ENCODE measurements at regions not wholly inside any gene's neighbourhood (a gene's known extent, or its start where the extent isn't known, plus 50 kb on each side); places are given as distances from the start of the nearest gene placed in this dataset.

- Histone ChIP-seq H3K9ac (ENCODE audit: low read length) (no peak overlapping the region), H3K4me3 (ENCODE audit: low read length) (no peak overlapping the region)
- TF ChIP-seq EZH2phosphoT487 (IDR thresholded peaks at IDR 0.05; ENCODE audit: low read depth) = no peak
These were observed 560.7 kb downstream of the PSAT1 start for GRCh38 chr9:78857373-78858225.

GRCh38 chr9:78858266-78858665 is 561.3 kb downstream of the PSAT1 start:
- 0 out of 2 replicates have a peak, but pooled peaks cover 4% of the 10 kb centered on the region for H3K4me1 ChIP-seq (ENCODE audit: low read length)
- H3K27ac ChIP-seq (ENCODE audit: low read length) = no peak overlapping the region
- no peak overlapping the region for H3K9ac ChIP-seq (ENCODE audit: low read length)
- no peaks in the 10 kb centered on the region for H4K20me1 ChIP-seq (ENCODE audit: insufficient read depth, low read length)
- no peak overlapping the region for H3K4me3 ChIP-seq (ENCODE audit: low read length)
- no peaks in the 10 kb centered on the region for H3K27me3 ChIP-seq (ENCODE audit: low read depth, low read length)
- no peak overlapping the region for H2AFZ ChIP-seq (ENCODE audit: low read depth, low read length)
- no peak overlapping the region for H3K4me2 ChIP-seq (ENCODE audit: low read length)
- no peaks in the 10 kb centered on the region for H3K79me2 ChIP-seq (ENCODE audit: low read length)
- no peaks in the 10 kb centered on the region for H3K36me3 ChIP-seq (replicated peaks; ENCODE audit: low read depth, low read length)
- H3K9me3 ChIP-seq (ENCODE audit: insufficient read depth, low read length) = no peaks in the 10 kb centered on the region
- TF ChIP-seq EZH2phosphoT487 (IDR thresholded peaks at IDR 0.05; ENCODE audit: low read depth) = no peak
- no peak for TF ChIP-seq CTCF (IDR thresholded peaks at IDR 0.05; ENCODE audit: low read depth, low read length)

More at GRCh38 chr9:78857373-78858225, 560.7 kb downstream of the PSAT1 start:
- H3K4me1 ChIP-seq (ENCODE audit: low read length) = 0 out of 2 replicates have a peak, but pooled peaks cover 4% of the 10 kb centered on the region
- no peak overlapping the region for H2AFZ ChIP-seq (ENCODE audit: low read depth, low read length)
- no peaks in the 10 kb centered on the region for H3K79me2 ChIP-seq (ENCODE audit: low read length)
- no peaks in the 10 kb centered on the region for H3K27me3 ChIP-seq (ENCODE audit: low read depth, low read length)
- H3K36me3 ChIP-seq (replicated peaks; ENCODE audit: low read depth, low read length) = no peaks in the 10 kb centered on the region
- H3K4me2 ChIP-seq (ENCODE audit: low read length) = no peak overlapping the region
- no peaks in the 10 kb centered on the region for H4K20me1 ChIP-seq (ENCODE audit: insufficient read depth, low read length)
- no peak overlapping the region for H3K27ac ChIP-seq (ENCODE audit: low read length)
- no peaks in the 10 kb centered on the region for H3K9me3 ChIP-seq (ENCODE audit: insufficient read depth, low read length)

GRCh38 chr9:78860801-78861475 is 564.0 kb downstream of the PSAT1 start:
- TF ChIP-seq EZH2phosphoT487 (IDR thresholded peaks at IDR 0.05; ENCODE audit: low read depth) (no peak), CTCF (IDR thresholded peaks at IDR 0.05; ENCODE audit: low read depth, low read length) (peak; percentile 35)
- 0 out of 2 replicates have a peak, but pooled peaks cover 4% of the 10 kb centered on the region for H3K4me1 ChIP-seq (ENCODE audit: low read length)
- no peak overlapping the region for H3K4me3 ChIP-seq (ENCODE audit: low read length)
- H3K27ac ChIP-seq (ENCODE audit: low read length) = no peak overlapping the region
- H3K4me2 ChIP-seq (ENCODE audit: low read length) = no peak overlapping the region
- H3K36me3 ChIP-seq (replicated peaks; ENCODE audit: low read depth, low read length) = no peaks in the 10 kb centered on the region
- no peaks in the 10 kb centered on the region for H3K9me3 ChIP-seq (ENCODE audit: insufficient read depth, low read length)
- no peaks in the 10 kb centered on the region for H3K79me2 ChIP-seq (ENCODE audit: low read length)
- H3K9ac ChIP-seq (ENCODE audit: low read length) = no peak overlapping the region
- no peaks in the 10 kb centered on the region for H3K27me3 ChIP-seq (ENCODE audit: low read depth, low read length)
- H2AFZ ChIP-seq (ENCODE audit: low read depth, low read length) = no peak overlapping the region
- no peaks in the 10 kb centered on the region for H4K20me1 ChIP-seq (ENCODE audit: insufficient read depth, low read length)

GRCh38 chr9:78863531-78863930 is 566.6 kb downstream of the PSAT1 start:
- Histone ChIP-seq H3K4me3 (ENCODE audit: low read length) (no peak overlapping the region), H3K4me1 (ENCODE audit: low read length) (0 out of 2 replicates have a peak, but pooled peaks cover 4% of the 10 kb centered on the region), H3K27ac (ENCODE audit: low read length) (no peak overlapping the region), H3K79me2 (ENCODE audit: low read length) (no peaks in the 10 kb centered on the region), H3K9ac (ENCODE audit: low read length) (no peak overlapping the region), H3K9me3 (ENCODE audit: insufficient read depth, low read length) (no peaks in the 10 kb centered on the region), H2AFZ (ENCODE audit: low read depth, low read length) (no peak overlapping the region), H3K27me3 (ENCODE audit: low read depth, low read length) (no peaks in the 10 kb centered on the region), H3K36me3 (replicated peaks; ENCODE audit: low read depth, low read length) (no peaks in the 10 kb centered on the region), H4K20me1 (ENCODE audit: insufficient read depth, low read length) (no peaks in the 10 kb centered on the region), H3K4me2 (ENCODE audit: low read length) (no peak overlapping the region)
- TF ChIP-seq CTCF (IDR thresholded peaks at IDR 0.05; ENCODE audit: low read depth, low read length) (no peak), EZH2phosphoT487 (IDR thresholded peaks at IDR 0.05; ENCODE audit: low read depth) (no peak)
